ENCODE measurements at regions not wholly inside any gene's neighbourhood (a gene's known extent, or its start where the extent isn't known, plus 50 kb on each side); places are given as distances from the start of the nearest gene placed in this dataset.

DNA sequence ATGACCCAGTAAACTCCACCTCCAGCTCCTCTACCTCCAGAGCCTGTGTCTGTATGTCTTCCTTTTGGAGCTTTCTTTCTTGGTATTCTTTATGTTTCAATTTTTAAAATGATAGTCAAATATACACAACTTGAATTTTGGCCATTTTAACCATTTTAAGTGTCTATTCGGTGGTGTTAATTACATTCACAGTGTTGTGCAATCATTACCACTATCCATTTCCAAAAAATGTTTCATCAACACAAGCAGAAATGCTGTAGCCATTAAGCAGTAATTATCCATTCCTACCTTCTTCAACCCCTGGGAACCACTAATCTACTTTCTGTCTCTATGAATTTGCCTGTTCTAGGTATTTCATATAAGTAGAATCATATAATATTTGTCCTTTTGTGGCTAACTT lies 194.5 kb upstream of the TSC22D2 start:
- TF ChIP-seq, protein P1, sequence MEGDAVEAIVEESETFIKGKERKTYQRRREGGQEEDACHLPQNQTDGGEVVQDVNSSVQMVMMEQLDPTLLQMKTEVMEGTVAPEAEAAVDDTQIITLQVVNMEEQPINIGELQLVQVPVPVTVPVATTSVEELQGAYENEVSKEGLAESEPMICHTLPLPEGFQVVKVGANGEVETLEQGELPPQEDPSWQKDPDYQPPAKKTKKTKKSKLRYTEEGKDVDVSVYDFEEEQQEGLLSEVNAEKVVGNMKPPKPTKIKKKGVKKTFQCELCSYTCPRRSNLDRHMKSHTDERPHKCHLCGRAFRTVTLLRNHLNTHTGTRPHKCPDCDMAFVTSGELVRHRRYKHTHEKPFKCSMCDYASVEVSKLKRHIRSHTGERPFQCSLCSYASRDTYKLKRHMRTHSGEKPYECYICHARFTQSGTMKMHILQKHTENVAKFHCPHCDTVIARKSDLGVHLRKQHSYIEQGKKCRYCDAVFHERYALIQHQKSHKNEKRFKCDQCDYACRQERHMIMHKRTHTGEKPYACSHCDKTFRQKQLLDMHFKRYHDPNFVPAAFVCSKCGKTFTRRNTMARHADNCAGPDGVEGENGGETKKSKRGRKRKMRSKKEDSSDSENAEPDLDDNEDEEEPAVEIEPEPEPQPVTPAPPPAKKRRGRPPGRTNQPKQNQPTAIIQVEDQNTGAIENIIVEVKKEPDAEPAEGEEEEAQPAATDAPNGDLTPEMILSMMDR (IDR thresholded peaks at IDR 0.05) = no peak
- TF ChIP-seq POLR2A (IDR thresholded peaks at IDR 0.05) = no peak
